Fibroblast of skin of abdomen (primary cell): ENCODE measurements at regions not wholly inside any gene's neighbourhood (a gene's known extent, or its start where the extent isn't known, plus 50 kb on each side); places are given as distances from the start of the nearest gene placed in this dataset.

Experiments used
- DNase-seq: peaks from one replicate; pipeline ENCODE4 v3.0.0-alpha.2; 2013

GRCh38 chr15:36278219-36278618, 301.2 kb upstream of the CDIN1 start:
- DNase-seq = no peak

DNA sequence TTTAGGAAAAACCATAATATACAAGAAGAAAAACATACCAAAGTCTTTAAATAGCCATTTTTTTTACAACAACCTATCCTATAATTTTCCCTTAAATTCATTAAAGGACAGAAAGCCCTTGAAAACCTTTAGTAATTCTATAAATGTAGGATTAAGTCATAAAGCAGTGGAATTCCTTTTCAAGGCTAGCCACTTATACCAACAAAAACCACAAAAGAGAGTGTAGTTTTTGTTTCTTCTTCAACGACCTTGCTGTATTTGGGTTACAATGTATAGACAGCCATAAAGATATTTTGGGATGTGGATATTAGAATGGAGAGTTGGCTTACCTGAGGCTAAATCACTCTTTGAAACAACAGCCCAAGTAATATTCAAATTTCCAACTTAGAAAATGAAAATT, 296.6 kb upstream of the CDIN1 start:
- DNase-seq = no peak

DNA sequence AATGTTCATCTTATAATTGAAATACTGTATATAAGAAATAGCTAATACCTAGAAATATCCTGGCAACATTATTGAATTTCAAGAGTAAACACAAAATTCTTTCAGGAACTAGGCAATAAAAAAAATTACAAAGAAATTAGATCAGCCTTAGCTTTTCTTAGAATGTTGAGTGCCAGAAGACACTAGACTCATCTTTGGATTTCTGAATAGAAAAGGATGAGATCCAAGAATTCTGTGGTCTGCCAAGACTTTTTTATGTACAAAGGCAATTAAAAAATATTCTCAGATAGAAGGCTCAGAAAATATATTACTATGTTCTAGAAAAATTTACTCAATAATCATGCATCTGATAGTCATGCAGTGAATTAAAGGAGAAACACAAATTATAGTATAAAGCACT, 294.5 kb upstream of the CDIN1 start:
- peak; percentile 8 for DNase-seq

- no peak for DNase-seq
These were observed 287.9 kb upstream of the CDIN1 start for GRCh38 chr15:36291501-36291900.

GRCh38 chr15:36294359-36294758, 285.1 kb upstream of the CDIN1 start:
- DNase-seq = no peak

DNA sequence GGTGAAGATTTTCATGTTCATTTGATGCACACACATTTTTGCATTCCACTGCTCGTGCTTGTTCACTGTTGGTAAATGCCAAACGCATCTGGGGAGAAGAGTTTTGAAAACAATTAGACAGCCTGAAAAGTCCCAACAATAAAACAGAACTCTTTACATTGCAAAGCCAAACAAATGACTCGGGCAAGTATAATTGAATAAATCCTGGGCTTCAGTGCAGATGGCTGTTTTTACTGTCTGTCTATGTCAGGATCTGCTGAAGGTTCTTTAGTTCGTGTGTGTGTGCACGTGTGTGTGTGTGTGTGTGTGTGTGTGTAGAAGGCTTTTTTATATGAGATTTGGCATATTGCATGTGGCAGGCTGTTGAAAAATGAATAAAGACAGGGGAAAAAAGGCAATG, 277.5 kb upstream of the CDIN1 start:
- DNase-seq = no peak

DNA sequence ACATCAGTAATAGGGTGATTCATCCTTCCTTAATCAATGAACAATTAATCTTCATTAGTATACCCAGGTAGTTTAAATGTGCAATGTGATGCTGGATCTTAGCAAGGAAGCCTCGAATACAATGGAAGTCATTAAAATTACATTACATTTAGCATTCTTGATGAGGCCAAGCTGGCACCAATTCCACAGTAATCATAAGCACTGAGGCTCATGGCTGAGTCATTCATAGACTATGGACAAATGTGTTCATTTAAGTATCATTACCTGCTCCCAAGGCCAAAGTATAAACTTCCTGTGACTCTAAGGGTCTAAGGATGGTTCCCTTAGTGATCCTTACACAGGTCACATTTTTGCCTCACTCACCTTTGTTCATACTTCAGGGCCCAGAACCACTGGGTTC, 266.4 kb upstream of the CDIN1 start:
- DNase-seq = peak; percentile 51

GRCh38 chr15:36313736-36314280, 265.6 kb upstream of the CDIN1 start:
- DNase-seq = no peak

DNA sequence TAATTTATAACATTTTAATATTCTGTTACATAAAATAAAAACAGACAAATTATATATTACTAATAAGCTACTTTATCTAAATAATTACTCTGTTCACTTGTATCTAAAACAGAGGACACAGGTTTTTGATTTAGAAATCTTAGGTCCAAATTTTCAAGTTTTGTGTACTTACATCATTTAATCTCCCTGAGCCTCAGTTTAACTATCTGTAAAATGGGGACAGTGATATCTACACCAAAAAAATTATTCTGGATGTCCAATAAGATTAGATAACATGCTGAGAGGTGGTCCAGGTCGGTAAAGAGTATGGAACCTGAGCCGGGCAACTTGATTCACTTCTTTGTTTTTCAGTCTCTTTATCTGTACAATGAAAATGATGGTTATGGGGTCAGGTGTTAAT, 263.8 kb upstream of the CDIN1 start:
- DNase-seq = no peak

- peak; percentile 34 for DNase-seq
These were observed 255.8 kb upstream of the CDIN1 start for GRCh38 chr15:36323615-36324014.

GRCh38 chr15:36325206-36325605, 254.2 kb upstream of the CDIN1 start:
- no peak for DNase-seq

DNA sequence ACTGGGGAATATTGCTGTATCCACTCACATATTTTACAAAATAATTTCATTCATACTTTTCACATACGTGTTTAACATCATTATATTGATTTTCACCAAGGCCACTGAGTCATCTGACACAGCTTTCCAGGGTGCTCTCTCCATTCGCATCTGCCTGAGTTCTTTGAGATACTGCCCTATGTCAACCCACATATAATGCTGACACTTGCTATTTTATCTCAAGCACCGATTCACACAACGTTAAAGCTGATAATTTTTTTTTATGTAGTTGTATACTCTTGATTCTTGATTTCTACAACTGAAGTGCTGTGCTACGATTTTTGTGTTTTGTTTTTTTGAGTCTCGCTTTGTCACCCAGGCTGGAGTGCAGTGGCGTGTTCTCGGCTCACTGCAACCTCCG, 249.8 kb upstream of the CDIN1 start:
- no peak for DNase-seq

GRCh38 chr15:36330598-36330997, 248.8 kb upstream of the CDIN1 start:
- DNase-seq = no peak

GRCh38 chr15:36331531-36332275, 247.7 kb upstream of the CDIN1 start:
- DNase-seq = peak; percentile 20

DNA sequence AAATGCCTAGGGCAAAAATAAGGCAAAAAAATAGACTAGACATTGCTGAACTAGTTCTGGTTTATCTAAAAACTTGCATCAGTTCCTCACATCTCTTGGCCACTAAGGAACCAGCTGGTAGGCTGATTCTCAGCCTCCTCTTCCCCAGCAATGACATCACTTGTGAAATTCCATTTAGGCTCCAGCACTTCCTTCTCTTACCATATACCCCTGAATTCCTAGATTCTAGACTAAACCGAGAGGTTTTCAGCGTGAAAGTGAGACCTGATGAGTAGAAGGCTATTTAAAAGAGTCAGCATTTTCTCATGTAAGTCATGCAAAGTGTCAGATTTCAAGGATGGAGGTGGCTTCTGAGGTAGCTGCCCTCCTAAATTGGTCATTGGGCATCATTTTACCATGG, 247.1 kb upstream of the CDIN1 start:
- DNase-seq = peak; percentile 42

DNA sequence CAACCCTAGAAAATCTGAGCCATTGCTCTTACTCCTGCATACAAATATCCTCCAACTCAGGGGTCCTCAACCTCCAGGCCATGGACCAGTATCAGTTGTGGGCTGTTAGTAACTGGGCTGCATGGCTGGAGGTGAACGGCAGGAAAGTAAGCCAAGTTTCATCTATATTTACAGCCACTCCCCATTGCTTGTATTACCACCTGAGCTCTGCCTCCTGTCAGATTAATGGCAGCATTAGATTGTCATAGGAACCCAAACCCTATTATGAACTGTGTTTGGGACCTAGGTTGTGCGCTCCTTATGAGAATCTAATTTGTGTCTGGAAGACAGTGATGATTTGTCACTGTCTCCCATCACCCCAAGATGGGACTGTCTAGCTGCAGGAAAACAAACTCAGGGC, 246.5 kb upstream of the CDIN1 start:
- DNase-seq = no peak

DNA sequence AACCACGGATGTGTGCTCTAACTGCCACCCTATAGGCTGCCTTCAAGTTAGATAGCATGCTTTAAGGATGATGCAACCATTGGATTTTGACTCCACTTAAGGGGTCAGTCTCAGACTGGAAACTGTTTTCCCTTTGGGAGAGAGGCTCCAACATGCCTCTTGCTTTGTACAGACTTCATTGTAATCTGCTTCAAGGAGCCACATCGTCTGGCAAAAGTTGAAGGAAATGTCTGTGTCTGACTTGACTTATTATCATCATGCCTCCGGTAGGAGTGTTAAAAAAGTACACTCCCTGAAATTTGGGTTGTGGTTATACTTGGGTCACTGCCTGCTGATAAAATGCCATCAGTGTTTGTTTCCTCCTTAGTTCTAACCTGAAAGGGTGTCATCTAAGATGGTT, 245.4 kb upstream of the CDIN1 start:
- peak; percentile 74 for DNase-seq

DNA sequence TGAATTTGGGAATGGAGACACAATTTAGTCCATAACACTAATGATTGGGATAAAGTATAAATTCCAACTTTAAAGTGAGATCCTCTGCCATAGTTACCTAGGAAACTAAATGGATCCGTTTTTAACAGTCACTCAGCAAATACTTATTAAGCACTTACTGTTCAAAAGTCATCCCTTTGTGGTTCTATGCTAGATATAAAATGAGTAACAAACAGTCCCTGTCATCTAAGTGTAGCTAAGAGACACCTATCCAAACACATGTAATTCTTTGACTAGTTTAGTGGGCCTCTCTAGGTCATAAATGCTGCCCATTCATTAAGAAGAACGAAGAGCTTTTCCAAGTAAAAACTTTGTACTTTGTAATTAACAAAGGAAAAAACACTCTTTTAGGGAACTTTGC, 244.2 kb upstream of the CDIN1 start:
- DNase-seq = no peak

- no peak for DNase-seq
These were observed 243.8 kb upstream of the CDIN1 start for GRCh38 chr15:36335659-36336058.

- no peak for DNase-seq
These were observed 234.5 kb upstream of the CDIN1 start for GRCh38 chr15:36344887-36345286.

GRCh38 chr15:36347272-36347858, 232.1 kb upstream of the CDIN1 start:
- DNase-seq = no peak

DNA sequence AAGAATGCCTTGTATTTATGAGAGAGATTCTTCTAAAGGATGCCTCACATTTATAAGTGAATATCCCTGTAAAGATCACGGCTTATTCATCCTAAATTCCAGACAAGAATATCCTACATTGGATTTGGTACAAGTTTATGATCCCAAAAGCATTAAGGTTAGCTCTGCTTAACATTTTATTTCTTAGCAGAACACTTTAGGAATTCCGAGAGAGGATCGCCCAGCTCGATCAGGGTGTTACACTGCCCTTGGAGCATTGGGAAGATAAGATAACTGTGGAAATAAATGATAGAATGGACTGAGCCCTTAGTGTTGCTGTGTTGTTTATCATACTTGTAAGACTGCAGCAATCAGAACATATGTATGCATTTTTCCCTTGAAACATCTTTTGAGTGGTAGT, 223.0 kb upstream of the CDIN1 start:
- peak; percentile 77 for DNase-seq

DNA sequence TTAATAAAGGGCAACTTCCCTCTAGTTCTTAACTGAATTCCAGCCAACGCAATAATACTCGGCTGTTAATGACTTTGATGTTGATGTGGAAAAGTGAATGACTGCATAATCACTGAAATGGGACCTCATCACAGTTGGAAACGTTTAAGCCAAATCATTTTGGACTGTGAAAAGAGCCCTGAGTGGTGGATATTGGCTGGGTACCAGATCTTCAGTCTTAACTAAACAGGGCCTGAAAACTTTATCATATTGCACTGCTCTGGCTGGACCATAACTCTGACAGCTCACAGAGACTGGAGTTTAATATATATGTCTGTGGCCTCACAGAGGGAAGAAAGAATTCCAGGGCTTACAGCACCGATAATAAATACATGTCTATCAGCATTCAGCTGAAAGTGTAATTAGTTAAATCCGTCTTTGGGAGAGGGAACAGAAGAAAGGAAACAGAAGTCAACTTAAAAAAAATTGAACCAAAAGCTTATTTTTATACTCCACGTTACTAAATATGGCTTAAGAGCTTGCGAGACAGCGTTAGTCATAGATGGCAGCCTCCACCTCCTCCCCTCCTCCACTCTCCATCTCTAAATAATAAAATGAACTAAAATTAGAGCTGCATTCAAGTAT, 222.3 kb upstream of the CDIN1 start:
- peak; percentile 99 for DNase-seq

- peak; percentile 92 for DNase-seq
These were observed 221.3 kb upstream of the CDIN1 start for GRCh38 chr15:36358094-36358493.
